Posterior vena cava (tissue), 2 donors: ENCODE measurements at regions not wholly inside any gene's neighbourhood (a gene's known extent, or its start where the extent isn't known, plus 50 kb on each side); places are given as distances from the start of the nearest gene placed in this dataset.
"Not testable (repeated sequence)": the region's sequence is repeated elsewhere in the genome, so short reads cannot be mapped to it uniquely, and the experiment has no call there.

Experiments used
- DNase-seq: peaks from one replicate; pipeline ENCODE4 v3.0.0-alpha.2; 2020; ENCODE audit warnings: low spot score
- intact Hi-C, 2 donors: fragments of 100-400 bp; cut with DNase I; formaldehyde crosslinking; loops; one replicate each; pipeline versions ENCODE4 v1.14.1 to v1.14.2; 2022 to 2023
- donor health status: DM: yes; HTN: yes; CAD: no.
- donor health status: DM: yes; HTN: yes; CAD: no.

- intact Hi-C loops, DNase-seq: not testable (repeated sequence)
Measured at GRCh38 chr2:107746552-107747198, 80.0 kb upstream of the RGPD4 start.

DNA sequence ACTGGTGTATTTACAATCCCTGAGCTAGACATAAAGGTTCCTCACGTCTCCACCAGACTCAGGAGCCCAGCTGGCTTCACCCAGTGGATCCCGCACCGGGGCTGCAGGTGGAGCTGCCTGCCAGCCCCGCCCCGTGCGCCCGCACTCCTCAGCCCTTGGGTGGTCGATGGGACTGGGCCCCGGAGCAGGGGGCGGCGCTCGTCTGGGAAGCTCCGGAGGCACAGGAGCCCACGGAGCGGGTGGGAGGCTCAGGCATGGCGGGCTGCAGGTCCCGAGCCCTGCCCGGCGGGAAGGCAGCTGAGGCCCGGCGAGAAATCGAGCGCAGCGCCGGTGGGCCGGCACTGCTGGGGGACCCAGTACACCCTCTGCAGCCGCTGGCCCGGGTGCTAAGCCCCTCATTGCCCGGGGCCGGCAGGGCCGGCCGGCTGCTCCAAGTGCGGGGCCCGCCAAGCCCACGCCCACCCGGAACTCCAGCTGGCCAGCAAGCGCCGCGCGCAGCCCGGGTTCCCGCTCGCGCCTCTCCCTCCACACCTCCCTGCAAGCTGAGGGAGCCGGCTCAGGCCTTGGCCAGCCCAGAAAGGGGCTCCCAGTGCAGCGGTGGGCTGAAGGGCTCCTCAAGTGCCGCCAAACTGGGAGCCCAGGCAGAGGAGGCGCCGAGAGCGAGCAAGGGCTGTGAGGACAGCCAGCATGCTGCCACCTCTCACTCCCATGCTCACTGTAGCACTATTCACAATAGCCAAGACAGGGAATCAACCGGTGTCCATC is 79.3 kb upstream of the RGPD4 start:
- intact Hi-C loops = not testable (repeated sequence)

DNA sequence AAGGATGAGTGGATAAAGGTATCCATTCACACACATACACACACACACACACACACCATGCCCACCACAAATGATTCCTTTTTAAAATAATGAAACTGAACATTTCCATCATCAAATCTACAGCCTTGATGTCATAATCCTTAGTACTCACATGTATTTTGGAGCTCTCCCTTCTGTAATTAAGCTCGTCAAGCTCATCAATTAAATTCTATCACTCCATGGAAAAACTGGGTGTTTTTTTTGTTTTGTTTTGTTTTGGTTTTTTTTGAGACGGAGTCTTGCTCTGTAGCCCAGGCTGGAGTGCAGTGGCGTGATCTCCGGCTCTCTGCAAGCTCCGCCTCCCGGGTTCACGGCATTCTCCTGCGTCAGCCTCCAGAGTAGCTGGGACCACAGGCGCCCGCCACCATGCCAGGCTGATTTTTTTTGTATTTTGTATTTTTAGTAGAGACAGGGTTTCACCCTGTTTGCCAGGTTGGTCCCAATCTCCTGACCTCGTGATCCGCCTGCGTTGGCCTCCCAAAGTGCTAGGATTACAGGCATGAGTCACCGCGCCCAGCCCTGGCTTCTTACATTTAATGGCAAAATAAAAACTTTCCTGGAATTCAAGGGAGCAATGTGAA is 78.6 kb upstream of the RGPD4 start:
- intact Hi-C loops = no loop called here
- DNase-seq = no peak

More for the DNA sequence above, 79.3 kb upstream of the RGPD4 start:
- DNase-seq = not testable (repeated sequence)

DNA sequence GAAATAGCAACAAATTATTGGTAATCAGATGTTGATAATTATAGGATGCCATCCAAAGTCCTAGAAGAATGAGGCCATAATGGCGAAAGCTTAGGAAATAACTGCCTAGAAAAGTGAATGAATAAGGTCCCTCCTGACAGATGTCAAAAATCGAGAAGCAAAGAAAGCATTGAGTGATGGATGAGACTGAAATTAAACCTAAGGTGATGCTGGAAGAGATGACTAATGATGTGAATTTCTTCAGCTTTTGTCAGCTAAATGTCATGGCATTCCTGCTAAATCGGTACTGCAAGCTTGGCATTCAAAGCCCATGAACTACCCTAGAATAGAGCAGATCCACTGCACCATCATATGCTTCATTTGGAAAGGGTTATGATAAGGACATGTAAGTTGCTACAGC is 74.8 kb upstream of the RGPD4 start:
- intact Hi-C loops = no loop called here

DNA sequence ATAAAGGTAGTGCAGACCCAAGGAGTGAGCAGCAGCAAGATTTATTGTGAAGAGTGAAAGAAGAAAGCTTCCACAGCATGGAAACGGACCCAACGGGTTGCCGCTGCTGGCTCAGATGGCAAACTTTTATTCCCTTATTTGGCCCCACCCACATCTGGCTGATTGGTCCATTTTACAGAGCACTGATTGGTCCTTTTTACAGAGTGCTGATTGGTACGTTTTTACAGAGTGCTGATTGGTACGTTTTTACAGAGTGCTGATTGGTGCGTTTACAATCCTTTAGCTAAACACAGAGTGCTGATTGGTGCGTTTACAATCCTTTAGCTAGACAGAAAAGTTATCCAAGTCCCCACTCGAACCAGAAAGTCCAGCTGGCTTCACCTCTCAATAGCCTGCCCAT is 72.9 kb upstream of the RGPD4 start:
- intact Hi-C loops, DNase-seq: not testable (repeated sequence)

More for the DNA sequence above, 74.8 kb upstream of the RGPD4 start:
- no peak for DNase-seq

DNA sequence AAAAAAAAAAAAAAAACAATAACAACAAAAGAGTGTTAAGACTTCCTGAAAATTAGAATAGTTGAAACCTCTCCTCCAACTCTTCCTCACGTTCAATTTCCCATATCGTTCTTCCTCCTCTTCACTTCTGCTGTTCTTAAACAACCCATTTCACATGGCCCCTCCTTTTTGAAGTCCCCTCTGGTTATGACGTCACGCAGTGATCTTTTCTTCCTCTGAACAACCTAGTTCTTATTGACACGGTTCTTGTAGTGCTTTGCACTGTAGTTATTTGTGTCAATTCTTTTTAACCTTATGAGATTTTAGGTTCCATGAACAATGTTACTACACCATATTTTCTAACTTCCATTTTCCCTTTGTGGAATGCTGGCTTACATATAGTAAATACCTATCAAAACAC is 69.5 kb upstream of the RGPD4 start:
- intact Hi-C loops = no loop called here
- DNase-seq = no peak

- no peak for DNase-seq
- intact Hi-C loops = no loop called here
Measured at GRCh38 chr2:107760620-107761364, 65.9 kb upstream of the RGPD4 start.

- intact Hi-C loops = no loop called here
- DNase-seq = no peak
Measured at GRCh38 chr2:107772353-107772752, 54.3 kb upstream of the RGPD4 start.

GRCh38 chr2:107775211-107775610 is 51.5 kb upstream of the RGPD4 start:
- no peak for DNase-seq
- intact Hi-C loops = loop anchor here in 1 of 2 donors (5.0 kb wide), 1 partner anchor 372 kb away; no protein-coding TSS in a partner anchor

DNA sequence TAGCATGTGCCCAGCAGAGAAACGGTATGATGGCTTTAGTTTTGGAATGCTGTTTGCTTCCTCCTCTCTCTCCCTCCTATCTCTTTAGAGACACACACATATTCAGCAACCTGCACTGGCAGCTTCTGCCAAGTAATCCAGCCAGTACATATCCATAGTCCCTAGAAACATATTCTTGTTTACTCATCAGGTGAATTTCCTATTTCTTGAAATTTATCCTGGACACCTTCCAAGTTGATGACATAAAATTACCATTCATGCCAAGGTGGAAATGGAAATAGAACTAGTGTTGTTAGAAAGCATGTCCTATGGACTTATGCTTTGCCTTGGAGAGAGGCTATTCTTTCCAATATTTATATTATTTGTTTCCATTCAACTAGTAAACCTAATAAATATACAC is 50.9 kb upstream of the RGPD4 start:
- intact Hi-C loops = loop anchor here in 1 of 2 donors (5.0 kb wide), 1 partner anchor 372 kb away; no protein-coding TSS in a partner anchor
- no peak for DNase-seq

DNA sequence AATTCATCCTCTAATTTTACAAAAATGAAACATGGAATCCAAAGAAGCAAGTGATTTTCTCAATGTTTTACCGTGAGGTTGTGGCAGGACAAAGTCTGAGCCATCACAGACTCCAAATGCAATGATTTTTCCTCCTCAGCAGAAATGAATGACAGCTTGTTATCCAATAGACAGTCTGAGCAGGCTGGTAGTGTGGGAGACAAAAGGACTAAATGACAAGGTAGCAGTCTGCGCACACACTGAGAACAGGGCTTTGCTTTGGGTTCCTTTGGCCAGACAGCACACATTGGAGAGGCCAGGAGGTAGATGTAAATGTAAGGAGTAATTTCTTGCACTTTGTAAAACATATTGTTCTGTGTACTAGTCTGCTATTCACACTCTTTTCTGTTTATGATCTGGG is 50.3 kb upstream of the RGPD4 start:
- no peak for DNase-seq
- intact Hi-C loops = loop anchor here in 1 of 2 donors (5.0 kb wide), 1 partner anchor 371 kb away; no protein-coding TSS in a partner anchor
